ENCODE measurements at regions not wholly inside any gene's neighbourhood (a gene's known extent, or its start where the extent isn't known, plus 50 kb on each side); places are given as distances from the start of the nearest gene placed in this dataset.

DNA sequence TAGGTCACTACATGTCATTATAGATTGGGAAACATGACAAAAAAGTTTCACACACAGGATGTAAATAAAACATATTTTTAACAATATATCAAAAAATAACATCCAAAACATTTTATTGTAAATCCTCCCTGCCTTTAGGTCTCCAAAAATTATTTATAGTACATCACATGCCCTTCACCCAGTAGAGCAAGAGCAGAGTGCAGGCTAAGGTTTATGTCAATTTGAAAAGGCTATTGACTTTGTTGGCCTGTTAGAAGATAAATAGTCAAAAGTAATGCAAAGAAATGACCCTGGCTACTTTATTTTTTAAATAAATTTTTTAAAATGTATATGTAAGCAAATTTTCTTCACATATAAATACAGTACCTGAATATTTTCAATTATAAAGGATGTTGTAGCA is 983.7 kb downstream of the RAB28 start:
- TF ChIP-seq, protein P1, sequence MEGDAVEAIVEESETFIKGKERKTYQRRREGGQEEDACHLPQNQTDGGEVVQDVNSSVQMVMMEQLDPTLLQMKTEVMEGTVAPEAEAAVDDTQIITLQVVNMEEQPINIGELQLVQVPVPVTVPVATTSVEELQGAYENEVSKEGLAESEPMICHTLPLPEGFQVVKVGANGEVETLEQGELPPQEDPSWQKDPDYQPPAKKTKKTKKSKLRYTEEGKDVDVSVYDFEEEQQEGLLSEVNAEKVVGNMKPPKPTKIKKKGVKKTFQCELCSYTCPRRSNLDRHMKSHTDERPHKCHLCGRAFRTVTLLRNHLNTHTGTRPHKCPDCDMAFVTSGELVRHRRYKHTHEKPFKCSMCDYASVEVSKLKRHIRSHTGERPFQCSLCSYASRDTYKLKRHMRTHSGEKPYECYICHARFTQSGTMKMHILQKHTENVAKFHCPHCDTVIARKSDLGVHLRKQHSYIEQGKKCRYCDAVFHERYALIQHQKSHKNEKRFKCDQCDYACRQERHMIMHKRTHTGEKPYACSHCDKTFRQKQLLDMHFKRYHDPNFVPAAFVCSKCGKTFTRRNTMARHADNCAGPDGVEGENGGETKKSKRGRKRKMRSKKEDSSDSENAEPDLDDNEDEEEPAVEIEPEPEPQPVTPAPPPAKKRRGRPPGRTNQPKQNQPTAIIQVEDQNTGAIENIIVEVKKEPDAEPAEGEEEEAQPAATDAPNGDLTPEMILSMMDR (IDR thresholded peaks at IDR 0.05): no peak
- TF ChIP-seq EP300 (IDR thresholded peaks at IDR 0.05; ENCODE audit: low read depth): no peak
- no peak for TF ChIP-seq POLR2AphosphoS5 (IDR thresholded peaks at IDR 0.05)

All from transverse colon (tissue), 4 donors.